Fibroblast of skin of right quadriceps (primary cell): ENCODE measurements at regions not wholly inside any gene's neighbourhood (a gene's known extent, or its start where the extent isn't known, plus 50 kb on each side); places are given as distances from the start of the nearest gene placed in this dataset.
A peak's percentile ranks its signal among the peaks of the same experiment; 100 is the strongest.

Experiments
- DNase-seq: peaks from one replicate; pipeline ENCODE4 v3.0.0-alpha.2; 2013

DNA sequence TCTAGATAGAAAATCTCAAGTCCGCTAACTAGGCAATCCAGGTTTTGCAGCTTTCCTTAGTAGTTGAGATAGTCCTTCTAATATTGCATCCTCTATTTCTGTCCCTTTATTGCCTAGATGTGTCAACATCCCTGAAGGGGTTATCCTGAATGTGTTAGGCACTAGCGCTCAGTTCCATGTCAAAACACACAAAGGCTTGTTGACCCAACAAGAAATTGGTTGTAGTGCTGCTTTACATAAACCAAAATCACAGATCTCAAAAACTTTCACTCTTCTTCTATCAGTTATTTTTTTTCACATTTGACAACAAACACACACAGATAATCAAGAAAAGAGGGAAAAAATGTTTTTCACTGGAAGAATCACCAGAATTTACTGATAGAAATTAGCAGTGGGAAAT is 51.4 kb upstream of the SOX2 start:
- no peak for DNase-seq

DNA sequence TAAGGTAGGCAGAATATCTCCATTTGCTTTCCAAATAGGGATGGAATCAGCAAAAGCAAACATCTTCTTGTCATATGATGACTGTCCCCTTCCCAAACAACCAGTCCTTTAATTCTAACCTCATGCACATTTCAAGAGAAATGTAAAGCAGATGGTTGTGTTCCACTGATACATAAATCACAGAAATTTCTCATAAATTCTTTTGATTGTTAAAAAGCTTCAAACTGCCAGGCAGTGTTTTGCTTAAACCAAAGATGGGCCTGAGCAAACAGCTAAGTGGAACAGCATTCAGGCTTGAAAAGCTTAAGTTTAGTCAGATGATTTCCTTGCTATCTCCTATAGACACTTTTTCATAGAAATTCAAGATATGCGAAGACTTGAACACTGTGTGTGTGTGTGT is 74.3 kb upstream of the SOX2 start:
- DNase-seq = peak; percentile 23

DNA sequence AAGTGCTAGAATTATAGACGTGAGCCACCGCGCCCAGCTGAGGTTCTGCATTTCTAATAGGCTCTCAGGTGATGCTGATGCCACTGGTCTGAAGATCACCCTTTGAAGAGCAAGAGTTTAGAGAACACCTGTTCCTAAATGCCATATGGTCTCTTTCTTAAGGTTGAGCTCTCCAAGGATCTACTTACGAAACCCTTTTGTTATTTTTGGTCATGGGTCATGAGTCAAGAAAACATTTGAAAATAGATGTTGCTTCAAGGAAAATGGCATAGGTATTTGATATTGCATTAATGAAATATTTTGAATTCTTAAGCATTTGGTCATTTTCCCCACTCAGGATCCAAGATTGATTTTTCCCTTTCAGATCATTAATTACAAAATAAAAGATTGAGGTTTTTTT is 74.7 kb upstream of the SOX2 start:
- peak; percentile 16 for DNase-seq

DNA sequence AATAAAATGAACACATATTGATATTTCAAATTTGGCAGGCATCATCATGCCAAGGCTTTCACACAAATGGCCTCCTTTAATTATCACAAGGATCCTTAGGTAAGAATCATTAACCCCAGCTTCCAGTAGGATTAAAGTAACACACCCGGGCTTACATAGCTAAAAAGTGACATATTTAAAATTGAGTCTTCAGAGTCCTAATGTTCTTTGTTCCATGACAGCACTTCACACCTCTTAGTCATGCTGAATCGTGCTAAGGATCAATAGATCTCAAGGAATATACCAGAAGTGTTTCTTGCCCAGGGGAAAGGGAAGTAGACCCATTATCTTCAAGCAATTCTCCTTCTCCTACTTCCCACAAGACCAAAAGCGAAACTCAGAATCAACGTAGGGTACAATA is 76.6 kb upstream of the SOX2 start:
- DNase-seq = no peak

DNA sequence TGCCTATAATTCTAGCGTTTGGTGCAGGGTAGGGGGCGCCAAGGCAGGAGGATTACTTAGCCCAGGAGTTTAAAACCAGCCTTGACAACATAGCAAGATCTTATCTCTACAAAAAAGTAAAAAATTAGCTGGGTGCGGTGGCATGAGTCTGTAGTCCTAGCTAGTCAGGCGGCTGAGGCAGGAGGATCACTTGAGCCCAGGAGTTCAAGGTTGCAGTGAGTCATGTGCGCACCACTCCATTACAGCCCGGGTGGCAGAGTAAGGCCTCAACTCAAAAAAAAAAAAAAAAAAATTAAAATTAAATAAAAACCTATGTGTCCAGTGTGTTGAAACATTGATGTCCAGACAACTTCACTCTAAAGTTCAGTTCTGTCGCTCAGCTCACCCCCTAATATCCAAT is 78.2 kb upstream of the SOX2 start:
- no peak for DNase-seq

DNA sequence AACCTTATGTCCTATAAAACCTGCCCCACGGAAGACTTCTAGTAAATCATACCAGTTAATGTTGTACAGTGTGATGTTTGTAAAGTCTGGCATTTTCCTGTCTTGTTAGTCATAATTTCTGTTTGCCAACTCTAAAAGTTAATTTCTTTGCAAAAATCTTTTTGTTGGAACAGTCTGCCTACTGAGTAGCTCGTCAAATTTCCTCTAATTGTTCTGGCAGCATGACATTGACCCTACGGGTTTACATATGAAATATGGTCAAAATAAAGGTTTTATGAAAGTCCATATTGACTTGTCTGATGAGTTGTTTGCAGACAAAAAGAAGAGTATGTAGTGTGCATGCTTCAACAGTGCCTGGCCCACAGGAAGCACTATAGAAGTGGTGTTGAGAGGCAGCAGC is 79.8 kb upstream of the SOX2 start:
- DNase-seq = no peak

DNA sequence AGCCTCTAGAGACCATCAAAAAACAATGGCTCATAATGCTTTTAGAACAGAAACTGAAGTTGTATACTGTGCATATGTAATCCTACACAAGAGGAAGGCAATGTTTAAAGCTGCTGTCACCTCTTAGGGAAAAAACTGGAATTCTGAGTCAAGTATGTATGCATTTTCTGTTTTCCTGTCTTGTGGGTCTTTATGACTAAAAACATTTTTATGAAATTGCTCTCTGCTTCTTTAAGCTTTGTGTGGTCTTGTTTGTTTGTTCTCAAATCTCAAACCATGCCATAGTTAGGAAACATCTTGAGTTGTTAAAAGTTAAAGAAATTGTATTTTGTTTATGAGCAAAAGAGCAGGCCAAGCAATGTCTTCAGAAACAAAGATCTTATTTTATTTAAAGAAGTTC is 80.9 kb upstream of the SOX2 start:
- peak; percentile 38 for DNase-seq

DNA sequence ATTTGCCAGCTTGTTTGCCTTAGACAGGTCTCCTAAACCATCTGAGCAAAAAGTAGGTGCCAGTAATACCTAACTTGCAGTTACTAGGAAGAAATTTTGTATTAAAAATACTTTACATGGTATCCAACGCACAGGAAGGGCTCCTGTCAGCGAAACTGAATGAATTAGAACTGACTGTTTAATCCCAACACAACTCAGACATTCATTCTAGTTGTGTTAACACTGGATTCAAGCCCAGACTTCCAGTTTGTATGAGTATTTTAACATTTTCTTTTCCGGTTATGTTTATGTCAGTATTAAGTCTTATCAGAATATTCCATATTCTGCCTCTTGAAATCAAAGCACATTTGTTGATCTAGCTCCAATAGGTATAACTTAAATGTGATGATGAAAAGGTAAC is 82.0 kb upstream of the SOX2 start:
- no peak for DNase-seq

DNA sequence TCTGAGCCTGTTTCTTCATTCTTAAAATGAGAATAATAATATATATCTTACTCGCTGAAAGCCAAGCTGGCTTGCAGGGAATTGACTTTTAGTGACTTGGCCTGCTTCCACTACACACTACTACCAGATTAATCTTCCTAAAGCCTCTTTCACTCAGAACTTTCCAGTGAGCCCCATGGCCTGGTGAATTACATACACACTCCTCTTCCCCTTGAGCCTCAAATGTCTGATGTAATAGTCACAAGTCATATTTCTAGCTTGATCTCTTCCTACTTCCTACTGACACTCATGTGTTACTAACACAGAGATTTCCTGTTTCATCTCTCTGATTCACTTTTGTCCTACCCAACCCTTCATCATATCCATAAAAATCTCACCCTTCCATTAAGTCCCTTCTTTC is 82.7 kb upstream of the SOX2 start:
- DNase-seq = peak; percentile 74

DNA sequence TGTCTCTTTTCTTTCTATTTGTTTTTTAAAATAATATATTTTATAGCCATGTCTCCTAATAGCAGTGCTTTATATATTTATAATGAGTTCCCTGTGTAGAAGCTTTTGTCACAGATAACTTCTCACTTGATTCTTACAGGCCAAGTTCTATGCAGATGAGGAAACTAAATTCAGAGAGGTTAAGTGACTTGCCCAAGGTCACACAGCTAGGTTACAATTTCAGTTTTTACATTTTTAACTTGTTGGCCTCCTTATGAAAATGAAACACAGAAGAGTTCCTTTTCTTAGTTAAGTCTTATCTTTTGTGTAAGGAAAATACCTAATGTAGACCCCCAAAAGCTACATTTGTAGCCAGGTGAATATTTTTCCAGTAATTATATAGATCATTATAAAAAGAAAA is 83.3 kb upstream of the SOX2 start:
- no peak for DNase-seq

DNA sequence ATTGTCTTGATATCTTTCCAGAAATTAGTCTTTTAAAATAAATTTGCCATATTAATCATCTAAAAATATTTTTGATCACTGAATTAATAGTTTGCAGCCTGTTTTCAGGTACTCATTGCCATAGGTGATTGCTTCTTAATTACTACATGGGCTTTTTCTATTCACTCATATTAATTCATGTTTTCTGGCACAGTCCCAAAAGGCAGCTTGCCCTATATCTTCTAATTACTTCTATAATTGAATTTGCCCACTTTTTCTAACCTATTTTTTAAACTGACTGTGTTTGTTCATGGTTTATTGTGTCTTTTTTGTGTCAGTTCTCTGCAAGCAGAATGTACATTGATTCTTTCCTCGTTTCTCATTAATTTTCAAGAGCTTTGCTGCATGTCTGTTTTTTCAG is 85.7 kb upstream of the SOX2 start:
- no peak for DNase-seq

DNA sequence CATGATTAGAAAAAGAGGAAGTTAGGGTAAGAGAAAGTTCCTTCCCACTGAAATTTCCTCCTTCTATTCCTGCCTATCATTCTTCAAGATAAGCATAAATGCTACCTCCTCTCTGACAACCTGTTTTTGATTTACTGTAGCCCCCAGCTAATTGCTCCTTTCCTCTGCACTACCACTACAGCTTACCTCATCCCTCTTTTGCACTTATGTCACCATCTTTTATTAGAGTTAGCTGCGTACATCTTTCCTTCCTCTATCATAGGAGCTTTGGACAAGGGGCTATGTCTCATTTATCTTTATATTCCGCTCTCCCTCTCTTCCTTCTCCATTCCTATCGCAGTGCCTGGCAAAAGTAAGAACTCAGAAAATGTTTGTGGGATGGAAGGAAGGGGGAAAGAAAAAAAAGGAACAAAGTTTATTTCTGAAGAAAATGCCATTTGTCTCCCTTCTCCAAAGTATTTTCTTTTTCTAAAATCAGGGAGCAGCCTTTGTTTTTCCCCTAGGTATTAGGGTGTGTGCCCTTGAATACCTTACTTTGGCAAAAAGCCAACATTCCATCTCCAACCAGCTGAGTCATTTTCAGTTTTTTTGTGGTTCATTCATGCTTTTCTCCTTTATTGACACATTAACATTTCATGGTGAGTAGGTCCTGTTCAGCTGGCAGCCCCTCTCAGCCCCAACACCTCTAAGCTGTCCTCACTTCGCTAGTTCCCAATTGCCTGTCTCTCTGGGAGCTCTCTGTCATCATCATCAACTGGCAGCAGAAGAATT is 87.6 kb upstream of the SOX2 start:
- peak; percentile 51 for DNase-seq

DNA sequence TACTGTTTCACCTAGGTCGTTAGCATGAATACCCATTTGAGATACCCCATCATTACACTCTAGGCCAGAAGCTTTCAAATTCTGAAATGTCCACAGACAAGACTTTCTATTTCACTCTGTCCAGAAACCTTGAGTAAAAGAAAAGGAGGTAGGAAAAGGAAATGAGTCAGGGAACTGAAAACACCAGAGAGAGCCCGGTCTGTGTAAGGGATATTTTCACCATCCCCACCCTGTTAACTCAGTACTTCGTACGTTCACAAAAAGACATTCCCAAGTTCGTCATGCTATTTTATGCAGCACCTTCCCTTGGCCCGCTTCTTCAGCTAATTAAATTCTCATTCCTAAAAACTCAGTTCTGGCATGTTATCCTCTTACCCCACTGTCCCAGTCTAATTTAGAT is 89.4 kb upstream of the SOX2 start:
- DNase-seq = peak; percentile 22

DNA sequence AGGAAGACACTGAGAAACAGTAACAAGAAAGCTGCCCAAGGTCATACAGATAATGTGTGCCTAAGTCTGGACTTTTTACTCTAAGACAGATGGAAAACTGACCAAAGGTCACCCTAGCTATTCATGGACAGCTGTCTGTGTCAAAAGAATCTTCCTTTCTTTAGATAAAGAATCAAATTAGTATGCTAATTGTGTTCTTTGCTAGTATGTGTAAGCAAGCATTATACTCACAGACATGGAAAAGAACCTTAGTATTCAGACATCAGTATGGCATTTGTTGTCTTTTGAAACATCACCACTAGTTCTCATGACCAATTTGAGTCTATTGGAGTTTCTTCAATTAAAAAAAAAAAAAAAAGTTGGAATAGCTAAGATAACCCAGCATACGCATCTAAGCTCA is 91.8 kb upstream of the SOX2 start:
- no peak for DNase-seq

DNA sequence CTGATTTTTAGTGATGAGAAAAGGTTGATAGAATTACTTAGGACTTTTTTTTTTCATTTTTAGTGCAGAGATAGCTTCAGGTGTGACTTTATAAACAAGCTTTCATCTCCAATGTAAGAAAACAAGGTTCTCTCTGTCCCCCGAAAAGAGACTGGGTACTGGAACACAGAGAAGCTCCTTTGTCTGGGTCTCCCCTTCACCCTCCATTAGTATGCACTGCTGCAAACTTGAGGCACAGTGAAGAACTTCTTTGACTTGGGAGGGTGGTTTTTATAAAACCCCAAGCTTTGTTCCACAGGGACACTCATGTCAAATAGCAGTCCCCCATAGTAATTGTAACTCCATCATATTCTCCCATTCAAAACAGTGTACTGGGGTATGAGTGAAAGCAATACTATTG is 93.5 kb upstream of the SOX2 start:
- DNase-seq = no peak

DNA sequence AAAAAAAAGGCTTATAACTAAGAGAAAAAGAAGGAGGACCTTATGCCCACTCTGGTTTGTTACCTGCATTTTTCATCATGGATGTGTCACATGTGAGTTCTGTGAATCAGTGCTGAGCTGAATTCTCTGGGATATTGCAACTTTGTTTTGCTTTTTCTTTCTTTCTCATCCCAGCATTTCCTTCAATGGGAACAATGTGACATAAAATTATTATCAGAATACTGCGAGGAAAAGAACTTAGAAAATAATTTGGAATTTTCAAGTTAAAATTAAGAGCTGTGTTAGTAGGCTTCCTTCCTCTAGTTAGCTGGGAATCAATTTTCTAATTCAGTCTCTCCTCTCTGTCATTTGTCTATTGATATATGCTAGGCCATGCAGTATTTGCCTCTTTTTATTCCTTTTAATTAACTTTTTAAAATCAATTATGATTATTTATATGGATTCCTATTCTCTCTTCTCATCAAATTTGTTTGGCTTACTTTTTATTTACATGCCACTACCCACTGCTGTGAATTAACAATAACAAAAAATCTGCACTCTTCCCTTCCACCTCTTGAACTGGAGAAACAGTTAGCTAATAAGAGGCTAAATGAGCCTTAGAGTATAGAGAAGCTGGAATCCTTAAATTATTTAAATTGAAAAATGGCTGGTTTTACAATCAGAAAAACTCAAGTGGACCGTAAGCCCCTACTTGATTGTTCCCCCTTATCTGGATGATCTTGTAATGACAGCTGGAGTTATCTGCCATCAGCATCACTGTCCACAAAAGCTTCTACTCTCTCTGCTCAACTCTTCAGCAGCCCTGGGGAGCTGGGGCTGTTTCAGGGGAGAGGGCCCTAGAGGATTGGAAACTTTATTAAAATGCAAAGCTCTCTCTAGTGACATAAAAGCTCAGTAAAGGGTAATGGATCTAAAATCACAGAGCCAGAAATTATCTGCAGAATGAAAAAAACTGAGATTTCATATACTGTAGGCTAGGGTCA is 95.3 kb upstream of the SOX2 start:
- DNase-seq = no peak

DNA sequence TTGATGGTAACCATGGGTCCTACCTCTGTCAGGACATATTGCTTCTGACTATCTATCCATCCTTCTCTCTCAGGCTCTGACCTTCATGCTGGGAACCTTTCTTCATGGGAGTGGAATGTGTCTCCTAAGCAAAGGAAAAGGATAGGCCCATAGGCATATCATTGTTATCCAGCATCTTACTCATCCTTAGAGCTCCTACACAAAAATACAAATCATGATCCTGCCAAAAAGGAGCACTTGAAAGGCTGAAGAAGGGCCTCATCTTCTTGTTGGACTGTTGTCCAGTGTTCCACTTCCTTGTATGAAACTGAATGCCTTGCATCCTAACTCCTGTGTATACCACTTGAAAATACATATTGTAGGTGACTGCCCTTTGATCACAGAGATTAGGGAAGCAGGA is 96.1 kb upstream of the SOX2 start:
- no peak for DNase-seq

DNA sequence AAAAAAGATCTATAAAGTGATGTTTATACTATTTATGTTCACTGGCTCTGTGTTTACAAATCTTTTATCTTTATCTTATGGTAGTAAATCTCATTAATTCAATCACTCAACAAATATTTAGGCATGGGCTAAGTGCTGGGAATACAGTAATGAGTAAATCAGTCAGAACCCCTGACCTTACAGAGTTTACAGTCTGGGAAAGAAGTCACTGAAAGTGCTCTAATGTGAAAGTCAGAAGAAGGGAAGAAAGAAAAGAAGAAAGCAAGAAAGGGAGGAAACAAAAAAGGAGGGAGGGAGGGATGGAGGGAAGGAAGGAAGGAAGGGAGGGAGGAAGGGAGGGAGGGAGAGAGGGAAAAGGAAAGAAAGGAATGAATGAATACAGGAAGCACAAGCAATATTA is 96.8 kb upstream of the SOX2 start:
- DNase-seq = no peak

DNA sequence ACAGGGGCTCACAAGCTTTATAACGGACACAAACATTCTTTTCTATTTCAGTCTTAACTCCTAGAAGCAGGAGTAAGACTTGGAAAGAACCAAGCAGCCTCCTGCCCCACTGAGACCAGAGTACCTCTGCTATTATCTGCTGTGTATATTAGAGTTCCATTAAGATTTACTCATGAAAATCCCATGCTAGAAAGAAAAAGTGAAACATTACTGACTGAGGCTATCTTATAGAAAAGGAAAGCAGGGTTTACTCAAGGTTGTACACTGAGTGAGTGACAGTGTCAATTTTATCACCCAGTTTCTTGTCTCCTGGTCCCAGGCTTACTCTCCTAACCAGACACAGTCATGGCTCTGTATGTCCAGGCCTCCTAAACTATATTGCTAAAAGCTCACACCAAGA is 97.9 kb upstream of the SOX2 start:
- no peak for DNase-seq

DNA sequence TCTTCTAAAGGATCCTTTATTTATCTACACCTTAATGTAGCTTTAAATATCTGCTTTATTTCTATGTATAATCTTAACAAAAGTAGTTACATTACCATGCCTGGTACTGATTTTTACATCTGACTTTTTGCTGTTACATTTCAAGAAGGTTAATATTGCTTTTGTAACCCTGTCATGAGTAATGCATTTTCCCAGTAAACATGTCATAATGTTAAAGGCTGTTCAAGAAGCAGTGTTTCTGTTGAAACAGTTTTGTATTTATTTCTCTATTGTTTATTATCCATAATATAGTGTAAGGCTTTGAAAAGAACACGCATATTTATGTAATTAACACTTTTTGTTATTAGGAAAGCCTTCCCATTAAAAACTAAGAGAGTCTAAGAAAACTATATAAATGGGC is 98.5 kb upstream of the SOX2 start:
- no peak for DNase-seq

DNA sequence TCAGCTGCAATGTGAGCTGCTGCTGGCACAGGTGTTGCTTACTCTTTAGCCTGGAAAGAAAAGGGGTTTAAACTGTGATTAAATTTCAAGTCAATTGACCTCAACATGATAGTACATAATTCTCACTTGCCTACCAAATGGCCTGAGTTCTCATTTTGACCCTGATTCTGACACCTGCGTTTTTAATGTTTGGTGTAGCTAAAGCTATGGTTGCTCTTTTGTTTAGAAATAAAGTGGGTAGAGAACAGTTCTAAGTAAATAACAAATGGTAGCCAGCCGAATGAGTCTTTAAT is 100.8 kb upstream of the SOX2 start:
- no peak for DNase-seq

DNA sequence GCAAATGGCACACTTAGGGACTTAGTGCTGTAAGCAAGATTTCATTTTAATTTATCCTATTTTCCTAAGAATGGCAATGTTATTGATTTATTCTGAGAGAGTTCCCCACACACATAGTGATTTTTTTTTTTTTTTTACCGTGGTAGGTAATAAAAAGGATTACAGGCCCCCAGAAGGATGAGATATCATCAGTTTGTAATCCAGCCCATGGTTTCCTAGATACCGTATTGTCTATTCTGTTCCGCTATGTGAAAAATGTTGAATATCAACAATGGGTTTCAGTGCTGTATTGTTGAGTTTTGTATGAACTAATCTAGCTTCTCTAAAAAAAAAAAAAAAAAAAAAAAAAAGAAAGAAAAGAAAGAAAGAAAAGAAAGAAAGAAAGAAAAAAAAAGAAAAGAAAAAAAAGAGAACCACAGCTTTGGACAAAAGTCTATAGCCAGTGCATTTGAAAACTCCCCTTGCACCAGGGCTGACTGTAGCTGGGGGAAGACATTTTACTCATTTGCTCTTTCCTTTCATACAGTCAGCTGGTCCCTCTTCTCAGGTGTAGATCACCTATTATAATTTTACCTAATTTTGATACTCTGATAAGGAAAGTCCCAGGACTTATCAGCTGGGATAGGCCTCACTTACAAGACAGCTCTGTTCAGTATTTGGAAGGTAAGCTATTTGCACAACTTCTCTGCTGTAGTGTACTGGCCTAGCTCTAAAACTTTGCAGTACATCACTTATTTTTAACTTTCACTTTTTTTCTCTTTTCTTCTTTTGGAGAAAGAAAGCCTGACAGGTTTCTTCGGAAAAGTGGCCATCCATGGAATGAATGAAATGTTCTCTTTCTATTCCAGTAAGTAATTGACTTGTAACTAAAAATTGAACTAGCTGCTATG is 101.4 kb upstream of the SOX2 start:
- DNase-seq = no peak

DNA sequence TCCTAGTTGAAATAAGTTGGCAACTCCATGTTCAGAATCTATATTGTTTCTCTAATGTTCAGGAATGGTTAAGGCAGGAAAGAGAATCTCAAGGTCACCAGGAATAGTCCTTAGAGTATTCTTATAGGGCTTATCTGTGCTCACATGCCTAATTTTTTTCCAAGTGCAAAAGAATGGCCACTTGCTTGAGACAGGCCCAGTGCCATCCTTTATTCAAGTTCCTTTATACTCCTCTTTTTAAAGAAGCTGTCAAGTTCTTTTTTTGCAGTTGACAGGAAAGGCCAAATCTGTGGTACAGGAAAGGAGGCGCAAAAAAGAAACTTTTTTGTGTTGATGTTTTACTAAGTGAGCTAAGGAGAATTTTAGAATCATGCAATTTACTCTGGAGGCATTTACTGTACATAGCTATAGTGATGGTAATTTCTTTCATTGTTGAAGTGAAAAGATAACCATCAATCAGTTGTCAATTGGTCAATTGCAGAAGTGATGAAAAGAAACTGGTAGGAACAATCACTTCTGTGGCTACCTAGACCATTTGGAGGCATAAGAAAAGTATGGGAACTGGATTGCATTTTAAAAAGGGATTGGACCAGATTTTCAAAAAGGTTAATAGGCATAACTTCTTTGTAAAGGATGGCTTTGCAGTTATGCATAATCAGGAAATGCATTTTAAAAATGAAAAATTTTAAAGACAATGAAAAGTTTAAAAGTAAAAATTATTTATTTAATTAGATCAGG is 102.5 kb upstream of the SOX2 start:
- DNase-seq = no peak
